Gastroesophageal sphincter (tissue), 4 donors: ENCODE measurements at regions not wholly inside any gene's neighbourhood (a gene's known extent, or its start where the extent isn't known, plus 50 kb on each side); places are given as distances from the start of the nearest gene placed in this dataset.
"Not testable (repeated sequence)": the region's sequence is repeated elsewhere in the genome, so short reads cannot be mapped to it uniquely, and the experiment has no call there.

Source experiments
- ATAC-seq: fragments of 150-250 bp; one replicate; pipeline ENCODE4 v1.9.1; 2016; ENCODE audit warnings: mild to moderate bottlenecking, moderate library complexity
- H3K27ac ChIP-seq, 4 donors: fragments of 200-600 bp; sonication (generic) in 3 of 4; 1 replicate in 3 of 4; 2 replicates in 1 of 4; pipeline ENCODE4 v1.5.1; 2016 to 2019
- H3K27me3 ChIP-seq: fragments of 200-600 bp; sonication (generic); one replicate; pipeline ENCODE4 v1.5.1; 2019
- H3K36me3 ChIP-seq, 2 donors: fragments of 200-600 bp; sonication (generic); one replicate each; pipeline ENCODE4 v1.5.1; 2019; ENCODE audit warnings: control low read depth in 1 of 2
- H3K4me1 ChIP-seq, 3 donors: fragments of 200-600 bp; sonication (generic); 1 replicate in 2 of 3; 2 replicates in 1 of 3; pipeline ENCODE4 v1.5.1; 2016 to 2019; ENCODE audit warnings: control low read depth in 2 of 3
- H3K4me3 ChIP-seq, 2 donors: fragments of 200-600 bp; sonication (generic); one replicate each; pipeline ENCODE4 v1.5.1; 2019; ENCODE audit warnings: mild to moderate bottlenecking in 1 of 2, moderate library complexity in 1 of 2
- H3K9me3 ChIP-seq, 3 donors: fragments of 200-600 bp; sonication (generic); one replicate each; pipeline ENCODE4 v1.5.1; 2017 to 2019; ENCODE audit warnings: control low read depth in 2 of 3
- EP300 ChIP-seq: sonication (generic); formaldehyde crosslinking; IDR thresholded peaks from one replicate; pipeline ENCODE4 v1.6.1; 2017; ENCODE audit warnings: antibody characterized with exemption, mild to moderate bottlenecking
- POLR2A ChIP-seq, 2 donors: fragments of 450-650 bp; IDR thresholded peaks; one replicate each; pipeline ENCODE4 v1.6.1; 2017; ENCODE audit warnings: antibody characterized with exemption in 2 of 2, mild to moderate bottlenecking in 2 of 2, moderate library complexity in 1 of 2
- POLR2AphosphoS5 ChIP-seq: sonication (generic); formaldehyde crosslinking; IDR thresholded peaks from one replicate; pipeline ENCODE4 v1.6.1; 2017; ENCODE audit warnings: antibody characterized with exemption
- WGBS, 2 donors: methylation state at CpG; one replicate each; pipeline ENCODE4 v1.1.5; 2018; ENCODE audit warnings: low coverage in 1 of 2; 5-methylcytosine and 5-hydroxymethylcytosine counted together
- TF ChIP-seq, protein P1 (sequence below), 4 experiments: fragments of 200-600 bp in 2 of 4; fragments of 450-650 bp in 2 of 4; sonication (generic) in 1 of 4; IDR thresholded peaks; one replicate each; pipeline ENCODE4 v1.5.1; 2017 to 2019; ENCODE audit warnings: antibody characterized with exemption in 4 of 4, mild to moderate bottlenecking in 2 of 4, moderate library complexity in 2 of 4

GRCh38 chrX:147498796-147499195 lies 412.9 kb upstream of the FMR1 start:
- Histone ChIP-seq H3K27me3 (no peaks in the 10 kb centered on the region), H3K36me3 (no peaks in the 10 kb centered on the region), H3K9me3 (no peaks in the 10 kb centered on the region), H3K27ac (no peak overlapping the region), H3K4me1 (no peaks in the 10 kb centered on the region), H3K4me3 (no peak overlapping the region)
- TF ChIP-seq EP300, result no peak
- TF ChIP-seq, protein P1, sequence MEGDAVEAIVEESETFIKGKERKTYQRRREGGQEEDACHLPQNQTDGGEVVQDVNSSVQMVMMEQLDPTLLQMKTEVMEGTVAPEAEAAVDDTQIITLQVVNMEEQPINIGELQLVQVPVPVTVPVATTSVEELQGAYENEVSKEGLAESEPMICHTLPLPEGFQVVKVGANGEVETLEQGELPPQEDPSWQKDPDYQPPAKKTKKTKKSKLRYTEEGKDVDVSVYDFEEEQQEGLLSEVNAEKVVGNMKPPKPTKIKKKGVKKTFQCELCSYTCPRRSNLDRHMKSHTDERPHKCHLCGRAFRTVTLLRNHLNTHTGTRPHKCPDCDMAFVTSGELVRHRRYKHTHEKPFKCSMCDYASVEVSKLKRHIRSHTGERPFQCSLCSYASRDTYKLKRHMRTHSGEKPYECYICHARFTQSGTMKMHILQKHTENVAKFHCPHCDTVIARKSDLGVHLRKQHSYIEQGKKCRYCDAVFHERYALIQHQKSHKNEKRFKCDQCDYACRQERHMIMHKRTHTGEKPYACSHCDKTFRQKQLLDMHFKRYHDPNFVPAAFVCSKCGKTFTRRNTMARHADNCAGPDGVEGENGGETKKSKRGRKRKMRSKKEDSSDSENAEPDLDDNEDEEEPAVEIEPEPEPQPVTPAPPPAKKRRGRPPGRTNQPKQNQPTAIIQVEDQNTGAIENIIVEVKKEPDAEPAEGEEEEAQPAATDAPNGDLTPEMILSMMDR (IDR thresholded peaks at IDR 0.05), result no peak
- no peak for TF ChIP-seq POLR2A (IDR thresholded peaks at IDR 0.05)
- TF ChIP-seq POLR2AphosphoS5, result no peak
- no peak for ATAC-seq
- 54 to 80% methylated on average over 1 of the region's 1 CpG for WGBS, 2 donors

GRCh38 chrX:147522981-147523380 lies 388.7 kb upstream of the FMR1 start:
- WGBS, 2 donors, result 76 to 86% methylated on average over 2 of the region's 2 CpGs

DNA sequence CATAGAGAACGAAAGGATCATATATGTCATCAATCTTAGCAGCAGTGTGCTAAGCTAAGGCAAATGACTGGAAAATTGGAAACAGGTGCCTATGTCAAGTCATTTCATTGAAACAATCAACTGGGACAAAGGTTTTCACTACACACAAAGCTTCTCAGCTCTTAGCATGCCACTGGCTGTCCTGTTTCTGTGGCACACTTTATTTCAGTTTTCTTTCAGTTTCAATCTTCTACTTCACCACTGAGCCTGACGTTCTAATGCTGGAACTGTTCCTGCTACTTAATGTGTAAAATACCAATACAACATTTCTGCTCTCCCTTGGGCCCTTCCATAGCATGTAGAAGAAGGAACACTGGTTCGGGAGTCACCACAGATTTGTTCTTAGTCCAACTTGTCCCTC lies 378.3 kb upstream of the FMR1 start:
- Histone ChIP-seq H3K36me3 (no peaks in the 10 kb centered on the region), H3K27me3 (no peaks in the 10 kb centered on the region), H3K27ac (no peak overlapping the region), H3K4me1 (no peaks in the 10 kb centered on the region), H3K4me3 (no peak overlapping the region), H3K9me3 (no peaks in the 10 kb centered on the region)
- ATAC-seq, result no peak
- TF ChIP-seq EP300 (no peak), POLR2AphosphoS5 (no peak), POLR2A (IDR thresholded peaks at IDR 0.05) (no peak)
- TF ChIP-seq, protein P1 (IDR thresholded peaks at IDR 0.05), result no peak
- 37 to 64% methylated on average over 2 to 3 of the region's 3 CpGs for WGBS, 2 donors

More at GRCh38 chrX:147522981-147523380, 388.7 kb upstream of the FMR1 start:
- no peak overlapping the region for H3K27ac ChIP-seq
- TF ChIP-seq POLR2AphosphoS5 (no peak), POLR2A (IDR thresholded peaks at IDR 0.05) (no peak), EP300 (no peak)
- TF ChIP-seq, protein P1 (IDR thresholded peaks at IDR 0.05), result no peak
- H3K4me3 ChIP-seq, result no peak overlapping the region
- no peaks in the 10 kb centered on the region for H3K4me1 ChIP-seq
- H3K36me3 ChIP-seq, result no peaks in the 10 kb centered on the region
- no peaks in the 10 kb centered on the region for H3K9me3 ChIP-seq
- no peak for ATAC-seq
- no peaks in the 10 kb centered on the region for H3K27me3 ChIP-seq

DNA sequence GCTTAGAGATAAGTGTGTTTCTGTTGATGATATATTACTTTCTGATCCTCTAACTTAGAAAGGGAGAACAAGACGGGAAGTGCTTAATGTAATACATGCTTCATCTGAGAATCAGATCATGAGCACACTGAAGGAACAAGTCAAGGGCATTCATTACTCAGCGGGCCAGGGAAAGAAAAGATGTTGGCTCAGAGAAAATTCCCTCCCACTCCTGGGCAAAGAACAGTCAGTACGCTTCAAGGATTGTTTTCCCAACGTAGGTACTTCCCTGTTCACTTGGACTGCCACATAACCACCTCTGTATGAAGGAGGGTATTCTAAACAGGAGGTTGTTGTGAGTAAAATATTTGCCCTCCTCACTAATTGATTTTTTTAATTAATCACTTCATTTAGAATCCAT lies 374.5 kb upstream of the FMR1 start:
- Histone ChIP-seq H3K4me3 (no peak overlapping the region), H3K4me1 (no peaks in the 10 kb centered on the region), H3K36me3 (no peaks in the 10 kb centered on the region), H3K9me3 (no peaks in the 10 kb centered on the region), H3K27me3 (no peaks in the 10 kb centered on the region), H3K27ac (no peak overlapping the region)
- TF ChIP-seq EP300 (no peak), POLR2A (IDR thresholded peaks at IDR 0.05) (no peak), POLR2AphosphoS5 (no peak)
- TF ChIP-seq, protein P1 (IDR thresholded peaks at IDR 0.05), result no peak
- ATAC-seq, result no peak
- WGBS, 2 donors, result 61 to 67% methylated on average over 4 of the region's 4 CpGs

- ATAC-seq, H3K9me3 ChIP-seq, H3K36me3 ChIP-seq, H3K4me3 ChIP-seq, H3K4me1 ChIP-seq, H3K27ac ChIP-seq, H3K27me3 ChIP-seq: not testable (repeated sequence)
- WGBS, 2 donors, result 94 to 95% methylated on average over 3 to 5 of the region's 5 CpGs
Measured at GRCh38 chrX:147548023-147548422, 363.7 kb upstream of the FMR1 start.
